Heart left ventricle (tissue), 16 donors: ENCODE measurements at regions not wholly inside any gene's neighbourhood (a gene's known extent, or its start where the extent isn't known, plus 50 kb on each side); places are given as distances from the start of the nearest gene placed in this dataset.

ENCODE experiments used
- ATAC-seq, 4 donors: fragments of 200-7000 bp; cut with Tn5 transposase; one replicate each; pipeline ENCODE4 v1.9.1; 2020 to 2022; ENCODE audit warnings: moderate library complexity in 4 of 4, mild to moderate bottlenecking in 3 of 4, moderate number of reproducible peaks in 1 of 4
- DNase-seq, 5 donors: peaks; one replicate each; pipeline ENCODE4 v3.0.0-alpha.2; 2020
- H3K27ac ChIP-seq, 12 donors: fragments of 200-600 bp; sonication (generic) in 4 of 12; one replicate each; pipeline versions ENCODE4 v1.5.0 to v1.8.0; 2016 to 2022; ENCODE audit warnings: mild to moderate bottlenecking in 2 of 12
- H3K27me3 ChIP-seq, 9 donors: fragments of 200-600 bp; sonication (generic) in 2 of 9; one replicate each; pipeline versions ENCODE4 v1.5.1 to v1.8.0; 2016 to 2022; ENCODE audit warnings: mild to moderate bottlenecking in 3 of 9
- H3K36me3 ChIP-seq, 9 donors: fragments of 200-600 bp; sonication (generic) in 2 of 9; one replicate each; pipeline versions ENCODE4 v1.5.0 to v1.8.0; 2018 to 2022; ENCODE audit warnings: mild to moderate bottlenecking in 2 of 9
- H3K4me1 ChIP-seq, 12 donors: fragments of 200-600 bp; sonication (generic) in 4 of 12; one replicate each; pipeline versions ENCODE4 v1.5.0 to v1.8.0; 2016 to 2022; ENCODE audit warnings: mild to moderate bottlenecking in 3 of 12
- H3K4me3 ChIP-seq, 12 donors: fragments of 200-600 bp; sonication (generic) in 4 of 12; one replicate each; pipeline versions ENCODE4 v1.5.0 to v1.8.0; 2017 to 2022; ENCODE audit warnings: mild to moderate bottlenecking in 9 of 12, moderate library complexity in 4 of 12
- H3K9me3 ChIP-seq, 12 donors: fragments of 200-600 bp; sonication (generic) in 4 of 12; one replicate each; pipeline versions ENCODE4 v1.5.0 to v1.8.0; 2016 to 2022; ENCODE audit warnings: mild to moderate bottlenecking in 1 of 12
- POLR2A ChIP-seq, 2 donors: fragments of 450-650 bp; IDR thresholded peaks; one replicate each; pipeline ENCODE4 v1.6.1; 2017; ENCODE audit warnings: antibody characterized with exemption in 2 of 2, mild to moderate bottlenecking in 2 of 2, moderate library complexity in 2 of 2
- WGBS, 4 donors: extraction: QIAGEN DNeasy Blood & Tissue Kit in 2 of 4; methylation state at CpG; one replicate each; pipeline versions ENCODE4 v1.1.5 to v1.1.7; 2013 to 2018; 5-methylcytosine and 5-hydroxymethylcytosine counted together
- intact Hi-C, 10 donors: fragments of 100-400 bp; cut with DNase I; formaldehyde crosslinking; loops; one replicate each; pipeline versions ENCODE4 v1.11.1 to v1.14.2; 2022
- TF ChIP-seq, protein P1 (sequence below), 12 donors: fragments of 200-600 bp; sonication (generic) in 4 of 12; IDR thresholded peaks; one replicate each; pipeline versions ENCODE4 v1.5.0 to v1.8.0; 2018 to 2022; ENCODE audit warnings: antibody characterized with exemption in 12 of 12, mild to moderate bottlenecking in 5 of 12
- donor health status: ischemic (EF 13 %, LVEDD 7.1; RV severe dilation, severe dysfunction).
- donor health status: healthy with polysubstance abuse.
- donor health status: DM: no; HTN: yes; CAD: no.
- donor health status: DM: no; HTN: no; CAD: no.
- donor health status: ischemic (EF 25% LVEDD 6.9; RV normal size, moderate dysfunction).
- donor health status: ischemic (EF 25% LVEDD 5.7; RV mildly dilated, moderate dysfunction).
- donor health status: healthy.
- donor health status: DM: yes; HTN: yes; CAD: no.
- donor health status: ischemic (EF 35%, LVEDD 5.7; RV mildly dilated, moderate dysfunction).
- donor health status: nonischemic (EF 11% LVEDD 7.7; RV severe dilation, severe dysfunction).
- donor health status: DM: yes; HTN: yes; CAD: no.
- donor health status: PGD.
- donor health status: ischemic (EF 29% LVEDD 5.4; RV normal size, mild dysfunction).
- donor health status: nonischemic (EF 23%, LVEDD 6.1; RV moderate dilation, normal function).

DNA sequence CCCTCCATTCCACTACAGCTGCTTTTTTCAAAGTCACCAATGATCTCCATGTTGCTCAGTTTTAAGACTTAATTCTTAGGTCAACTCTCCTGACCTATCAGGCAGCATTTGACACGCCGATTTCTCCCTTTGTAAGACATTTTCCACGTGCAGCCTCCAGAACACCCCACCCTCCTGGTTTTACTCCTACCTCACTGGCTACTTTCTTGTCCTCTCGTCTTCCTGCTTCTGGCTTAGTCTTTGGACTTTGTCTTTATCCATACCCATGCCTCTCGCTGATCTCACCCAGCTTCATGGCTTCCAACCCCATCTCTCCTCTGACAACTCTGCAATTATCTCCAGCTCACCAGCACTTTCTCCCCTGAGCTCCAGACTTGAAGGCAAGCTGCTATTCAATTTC is 99.3 kb upstream of the UMPS start:
- ATAC-seq (peak in 1 of 4 donors; percentile 24), DNase-seq (no peak)
- no peak for TF ChIP-seq POLR2A (IDR thresholded peaks at IDR 0.05)
- TF ChIP-seq, protein P1, sequence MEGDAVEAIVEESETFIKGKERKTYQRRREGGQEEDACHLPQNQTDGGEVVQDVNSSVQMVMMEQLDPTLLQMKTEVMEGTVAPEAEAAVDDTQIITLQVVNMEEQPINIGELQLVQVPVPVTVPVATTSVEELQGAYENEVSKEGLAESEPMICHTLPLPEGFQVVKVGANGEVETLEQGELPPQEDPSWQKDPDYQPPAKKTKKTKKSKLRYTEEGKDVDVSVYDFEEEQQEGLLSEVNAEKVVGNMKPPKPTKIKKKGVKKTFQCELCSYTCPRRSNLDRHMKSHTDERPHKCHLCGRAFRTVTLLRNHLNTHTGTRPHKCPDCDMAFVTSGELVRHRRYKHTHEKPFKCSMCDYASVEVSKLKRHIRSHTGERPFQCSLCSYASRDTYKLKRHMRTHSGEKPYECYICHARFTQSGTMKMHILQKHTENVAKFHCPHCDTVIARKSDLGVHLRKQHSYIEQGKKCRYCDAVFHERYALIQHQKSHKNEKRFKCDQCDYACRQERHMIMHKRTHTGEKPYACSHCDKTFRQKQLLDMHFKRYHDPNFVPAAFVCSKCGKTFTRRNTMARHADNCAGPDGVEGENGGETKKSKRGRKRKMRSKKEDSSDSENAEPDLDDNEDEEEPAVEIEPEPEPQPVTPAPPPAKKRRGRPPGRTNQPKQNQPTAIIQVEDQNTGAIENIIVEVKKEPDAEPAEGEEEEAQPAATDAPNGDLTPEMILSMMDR (IDR thresholded peaks at IDR 0.05) = no peak
- 93 to 96% (median 94%) methylated on average over 5 of the region's 5 CpGs for WGBS, 4 donors
- Histone ChIP-seq H3K27ac (no peak overlapping the region), H3K27me3 (no peaks in the 10 kb centered on the region), H3K36me3 (peaks cover 0 to 44% (median 26%) of the 10 kb centered on the region in 9 donors), H3K9me3 (no peaks in the 10 kb centered on the region), H3K4me1 (peaks cover 0 to 19% (median 7%) of the 10 kb centered on the region in 12 donors), H3K4me3 (no peak overlapping the region)
- intact Hi-C loops = no loop called here

DNA sequence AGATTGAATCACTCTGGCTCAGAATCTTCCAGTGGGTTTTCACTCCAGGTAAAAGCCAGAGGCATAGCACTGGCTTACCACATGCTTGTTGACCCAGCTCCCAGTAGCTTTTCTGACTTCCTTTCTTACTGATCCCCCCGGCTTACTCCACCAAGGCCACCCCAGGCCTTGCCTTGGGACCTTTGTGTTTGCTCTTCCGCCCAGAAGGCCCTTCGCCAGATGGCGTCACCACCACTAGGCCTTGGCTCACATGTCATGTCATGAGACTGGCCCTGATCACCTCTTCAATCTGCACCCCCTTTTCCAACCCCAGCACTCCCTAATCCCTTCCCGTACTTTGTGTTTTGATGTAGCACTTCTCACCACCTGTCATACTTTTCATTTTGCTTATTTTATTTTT is 98.5 kb upstream of the UMPS start:
- Histone ChIP-seq H3K4me1 (peaks cover 0 to 20% (median 9%) of the 10 kb centered on the region in 12 donors), H3K4me3 (no peak overlapping the region), H3K27ac (no peak overlapping the region), H3K36me3 (peaks cover 0 to 52% (median 26%) of the 10 kb centered on the region in 9 donors), H3K27me3 (no peaks in the 10 kb centered on the region), H3K9me3 (no peaks in the 10 kb centered on the region)
- intact Hi-C loops = no loop called here
- TF ChIP-seq, protein P1 (IDR thresholded peaks at IDR 0.05) = no peak
- TF ChIP-seq POLR2A (IDR thresholded peaks at IDR 0.05) = no peak
- WGBS, 4 donors = 84 to 95% (median 94%) methylated on average over 5 of the region's 5 CpGs
- no peak for ATAC-seq
- no peak for DNase-seq

DNA sequence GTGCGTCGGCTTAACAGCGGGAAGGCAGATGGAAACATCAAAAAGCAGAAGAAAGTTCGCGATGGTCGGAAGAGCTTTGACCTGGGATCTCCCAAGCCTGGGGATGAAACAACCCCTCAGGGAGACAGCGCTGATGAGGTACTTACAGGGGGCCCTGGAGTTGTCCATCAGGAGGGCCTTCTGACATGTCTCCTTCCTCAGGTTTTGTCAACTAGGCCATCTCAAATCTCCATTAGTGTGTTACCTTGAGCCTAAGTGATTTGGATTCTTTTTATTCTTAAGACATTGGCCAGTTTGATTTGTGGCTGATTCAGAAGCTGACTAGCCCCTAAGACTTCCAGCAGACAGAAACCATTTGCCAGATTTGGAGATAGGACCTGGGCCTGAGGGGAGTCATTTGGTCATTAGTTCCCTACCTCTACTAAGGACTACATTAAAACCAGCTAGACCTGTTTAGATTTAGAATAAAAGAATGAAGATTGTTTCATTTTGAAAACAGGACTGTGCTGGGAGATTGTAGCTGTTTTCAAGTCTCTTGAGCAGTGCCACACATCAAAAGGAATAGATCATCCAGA is 97.6 kb upstream of the UMPS start:
- H3K4me3 ChIP-seq = no peak overlapping the region
- no peaks in the 10 kb centered on the region for H3K9me3 ChIP-seq
- DNase-seq (no peak), ATAC-seq (no peak)
- H3K27ac ChIP-seq = no peak overlapping the region
- peaks cover 0 to 60% (median 32%) of the 10 kb centered on the region in 9 donors for H3K36me3 ChIP-seq
- H3K4me1 ChIP-seq = peaks cover 0 to 18% (median 2%) of the 10 kb centered on the region in 12 donors
- WGBS, 4 donors = 96 to 98% (median 97%) methylated on average over 7 of the region's 7 CpGs
- intact Hi-C loops = loop anchor here in 1 of 10 donors (1.0 kb wide), 1 partner anchor 44 kb away; no protein-coding TSS in a partner anchor
- TF ChIP-seq, protein P1 (IDR thresholded peaks at IDR 0.05) = no peak
- no peak for TF ChIP-seq POLR2A (IDR thresholded peaks at IDR 0.05)
- no peaks in the 10 kb centered on the region for H3K27me3 ChIP-seq

DNA sequence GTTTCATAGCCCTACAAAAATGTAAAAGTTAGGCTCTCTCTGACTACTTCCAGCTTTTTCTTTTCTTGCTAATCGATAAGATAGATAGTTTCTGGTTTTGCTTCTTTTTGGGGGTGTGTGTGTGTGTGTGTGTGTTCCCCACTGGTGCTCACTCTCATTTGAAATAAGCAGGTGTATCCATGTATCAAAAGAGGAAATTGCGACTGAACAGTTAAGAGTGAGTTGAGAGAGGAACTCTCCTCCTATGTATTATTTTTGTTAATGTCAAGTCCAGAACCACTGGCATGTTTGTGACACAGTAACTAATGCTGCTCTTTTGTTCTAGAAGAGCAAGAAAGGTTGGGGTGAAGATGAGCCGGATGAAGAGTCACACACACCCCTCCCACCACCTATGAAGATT is 96.7 kb upstream of the UMPS start:
- 88 to 96% (median 88%) methylated on average over 3 of the region's 3 CpGs for WGBS, 4 donors

More for the DNA sequence above, 96.7 kb upstream of the UMPS start:
- TF ChIP-seq, protein P1 (IDR thresholded peaks at IDR 0.05) = no peak
- TF ChIP-seq POLR2A (IDR thresholded peaks at IDR 0.05) = no peak
- Histone ChIP-seq H3K4me1 (peaks cover 0 to 16% (median 0%) of the 10 kb centered on the region in 12 donors), H3K9me3 (no peaks in the 10 kb centered on the region), H3K27me3 (no peaks in the 10 kb centered on the region), H3K4me3 (no peak overlapping the region), H3K27ac (no peak overlapping the region), H3K36me3 (peaks cover 0 to 61% (median 33%) of the 10 kb centered on the region in 9 donors)
- intact Hi-C loops = loop anchor here in 1 of 10 donors (1.0 kb wide), 1 partner anchor 45 kb away; no protein-coding TSS in a partner anchor
- no peak for DNase-seq
- ATAC-seq = no peak
